ENCODE measurements at regions not wholly inside any gene's neighbourhood (a gene's known extent, or its start where the extent isn't known, plus 50 kb on each side); places are given as distances from the start of the nearest gene placed in this dataset.
"Not testable (repeated sequence)": the region's sequence is repeated elsewhere in the genome, so short reads cannot be mapped to it uniquely, and the experiment has no call there.

DNA sequence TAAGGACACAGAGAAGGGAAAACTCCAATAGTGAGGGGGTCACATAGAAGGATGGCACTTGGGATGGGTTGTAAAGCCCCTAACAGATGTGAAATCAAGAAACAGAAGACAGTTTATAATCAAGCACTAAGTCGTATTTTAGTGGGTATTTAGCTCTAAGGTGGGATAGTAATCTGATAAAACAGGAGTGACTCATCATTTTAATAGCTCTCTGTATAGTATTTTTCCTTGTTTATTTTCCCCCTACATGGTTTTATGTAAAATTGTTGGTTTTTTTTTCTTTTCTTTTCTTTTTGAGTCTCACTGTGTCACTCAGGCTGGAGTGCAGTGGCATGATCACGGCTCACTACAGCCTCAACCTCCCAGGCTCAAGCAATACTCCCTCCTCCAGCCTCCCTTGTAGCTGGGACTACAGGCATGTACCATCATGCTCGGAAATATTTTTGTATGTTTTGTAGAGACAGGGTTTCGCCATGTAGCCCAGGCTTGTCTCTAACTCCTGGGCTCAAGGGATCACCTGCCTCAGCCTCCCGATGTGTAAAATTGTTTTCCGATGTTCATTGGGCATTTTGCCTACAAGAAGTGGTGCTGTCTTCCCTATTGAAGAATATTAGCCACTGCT is 142.6 kb upstream of the SERPINE2 start:
- no peak for DNase-seq (ENCODE audit: extremely low read depth, low read depth)

DNA sequence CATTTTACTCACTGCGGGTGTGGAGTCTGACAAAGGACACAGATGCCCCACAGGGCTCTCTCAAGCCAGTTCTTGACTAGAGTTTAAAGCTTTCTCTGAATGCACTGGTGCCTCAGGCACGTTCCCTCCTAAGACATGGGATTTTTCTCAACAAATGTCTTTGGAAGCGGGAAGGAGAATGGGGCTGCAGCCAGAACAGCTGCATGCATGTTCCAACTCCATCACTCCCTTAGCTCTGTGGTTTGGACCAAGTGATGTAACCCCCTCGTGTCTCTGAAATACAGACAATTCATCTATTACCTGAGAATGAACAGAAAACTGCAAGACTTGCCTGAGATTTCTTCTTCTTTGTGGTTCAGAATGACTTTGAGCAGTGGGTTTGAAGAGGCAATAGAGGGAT is 141.7 kb upstream of the SERPINE2 start:
- DNase-seq (ENCODE audit: extremely low read depth, low read depth): no peak

DNA sequence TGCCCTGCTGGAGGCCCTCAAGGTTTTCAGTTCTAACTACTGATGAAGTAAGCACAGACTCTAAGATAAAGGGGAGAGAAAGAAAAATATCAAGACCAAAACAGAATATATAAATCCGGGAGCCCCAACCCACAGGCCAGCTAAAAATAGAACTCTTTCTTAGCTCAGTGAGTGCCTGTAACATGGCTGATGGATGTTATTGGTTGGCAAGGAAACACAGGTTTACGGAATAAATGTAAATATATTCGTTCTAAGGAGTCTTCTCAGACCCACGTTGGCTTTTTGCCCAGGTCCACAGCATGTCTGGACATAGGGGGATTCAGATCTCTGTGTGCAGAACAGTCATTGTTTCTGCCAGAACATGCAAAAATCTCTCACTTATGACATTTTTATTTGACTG is 139.0 kb upstream of the SERPINE2 start:
- no peak for DNase-seq (ENCODE audit: extremely low read depth, low read depth)

DNA sequence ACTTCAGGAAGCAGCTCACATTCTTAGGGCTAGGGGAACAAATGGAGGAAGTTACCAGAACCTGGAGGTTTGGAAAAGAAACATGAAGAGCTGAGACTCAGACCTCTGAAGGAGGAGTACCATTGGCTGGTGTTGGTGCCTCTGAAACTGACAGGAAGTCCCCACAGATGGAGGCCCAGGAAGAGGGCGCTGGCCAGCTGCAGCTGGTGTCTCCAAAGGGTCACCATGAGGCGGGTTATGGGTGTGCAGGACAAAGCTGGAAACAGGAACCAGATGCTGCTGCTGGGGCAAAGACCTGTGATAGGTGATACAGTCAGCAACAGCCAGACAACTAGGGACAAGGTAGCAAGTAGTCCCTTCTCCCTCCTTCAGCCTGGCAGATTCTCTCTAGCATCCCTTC is 136.5 kb upstream of the SERPINE2 start:
- no peak for DNase-seq (ENCODE audit: extremely low read depth, low read depth)

DNA sequence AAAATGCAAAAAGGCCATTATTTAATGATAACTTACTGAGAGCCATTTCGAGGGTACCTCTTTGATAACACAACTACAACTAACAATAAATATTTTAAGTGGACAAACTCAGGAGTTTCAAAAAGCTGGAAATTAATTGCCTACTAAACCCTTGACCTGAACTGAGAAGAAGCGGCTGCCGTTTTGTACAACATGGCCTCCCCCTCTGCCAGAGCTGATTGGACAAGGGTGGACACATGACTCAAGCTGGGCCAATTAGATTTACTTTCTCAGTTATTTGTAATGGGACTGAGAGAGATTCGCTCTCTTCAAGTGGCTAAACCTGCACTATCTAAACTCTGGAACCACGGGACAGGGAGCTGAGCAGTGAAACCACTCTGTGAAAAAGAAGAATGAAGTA is 135.9 kb upstream of the SERPINE2 start:
- no peak for DNase-seq (ENCODE audit: extremely low read depth, low read depth)

DNA sequence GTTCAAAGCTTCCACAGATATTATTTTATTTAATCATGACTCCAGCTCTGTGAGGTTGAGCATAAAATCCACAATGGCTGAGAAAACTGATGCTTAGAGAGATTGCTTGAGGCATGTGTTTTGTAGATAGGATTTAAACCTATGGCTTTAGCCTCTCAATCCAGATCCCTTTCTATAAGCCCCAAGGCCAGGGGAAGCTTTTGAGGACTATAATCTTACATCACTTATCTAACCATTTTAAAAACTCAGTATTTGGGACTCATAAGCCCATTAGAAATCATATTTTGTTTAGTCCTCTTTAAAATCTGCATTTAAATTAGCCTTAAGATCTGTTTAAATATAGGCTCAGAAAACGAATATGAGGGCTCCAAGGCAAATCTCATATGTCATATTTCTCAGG is 135.4 kb upstream of the SERPINE2 start:
- no peak for DNase-seq (ENCODE audit: extremely low read depth, low read depth)

DNA sequence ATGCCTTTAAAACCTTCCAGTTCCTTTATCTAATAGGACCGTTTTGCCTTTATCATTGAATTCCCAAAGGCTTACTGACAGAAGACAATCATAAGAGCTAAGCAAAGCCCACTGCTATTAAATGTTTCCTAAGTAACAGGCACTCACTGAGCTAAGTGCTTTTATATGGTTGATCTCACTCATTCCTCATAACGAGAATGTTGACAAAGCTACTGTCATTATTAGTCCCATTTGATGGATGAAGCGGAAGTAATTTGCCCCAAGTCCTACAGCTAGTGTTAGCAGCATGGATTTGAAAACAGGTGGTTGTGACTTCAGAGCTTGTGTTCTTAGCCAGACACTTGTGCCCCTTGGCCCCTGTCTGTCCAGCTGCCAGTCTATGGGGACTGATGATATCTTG is 134.8 kb upstream of the SERPINE2 start:
- no peak for DNase-seq (ENCODE audit: extremely low read depth, low read depth)

DNA sequence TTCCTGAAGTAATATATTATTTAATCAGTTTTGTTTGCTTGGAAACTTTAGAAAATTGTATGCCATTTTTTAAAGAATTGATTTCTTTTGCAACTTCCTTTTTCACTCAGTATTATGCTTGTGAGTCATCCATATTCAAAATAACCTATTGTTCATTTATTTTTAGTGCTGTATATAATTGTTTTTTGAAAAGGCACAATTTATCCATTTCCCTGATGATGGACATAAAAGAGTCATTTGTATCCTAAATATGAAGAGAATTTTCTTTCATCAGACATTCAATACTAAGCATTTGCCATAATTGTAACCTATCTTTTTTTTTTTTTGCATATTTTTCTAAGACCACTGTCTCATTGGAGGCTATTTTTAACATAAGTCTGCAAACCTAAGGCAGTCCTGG is 134.1 kb upstream of the SERPINE2 start:
- no peak for DNase-seq (ENCODE audit: extremely low read depth, low read depth)

DNA sequence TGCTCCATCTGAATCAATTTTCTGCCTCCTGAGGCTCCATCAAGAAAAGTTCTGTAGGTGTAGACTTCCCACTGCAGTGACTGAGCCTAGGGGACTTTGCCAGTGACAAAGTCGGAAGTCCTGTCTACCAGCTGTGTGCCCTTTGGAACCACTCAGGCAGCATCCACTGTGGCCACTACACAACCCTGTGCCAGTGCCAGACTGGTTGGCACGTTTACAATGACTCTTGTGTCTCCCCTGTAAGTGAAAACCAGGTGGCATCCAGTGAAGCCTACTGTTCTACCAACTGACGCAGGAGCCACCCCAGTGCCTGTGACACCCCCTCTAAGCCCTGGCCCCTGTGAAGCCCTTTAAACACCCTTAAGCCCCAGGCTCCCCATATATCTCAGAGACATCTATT is 132.1 kb upstream of the SERPINE2 start:
- DNase-seq (ENCODE audit: extremely low read depth, low read depth): no peak

DNA sequence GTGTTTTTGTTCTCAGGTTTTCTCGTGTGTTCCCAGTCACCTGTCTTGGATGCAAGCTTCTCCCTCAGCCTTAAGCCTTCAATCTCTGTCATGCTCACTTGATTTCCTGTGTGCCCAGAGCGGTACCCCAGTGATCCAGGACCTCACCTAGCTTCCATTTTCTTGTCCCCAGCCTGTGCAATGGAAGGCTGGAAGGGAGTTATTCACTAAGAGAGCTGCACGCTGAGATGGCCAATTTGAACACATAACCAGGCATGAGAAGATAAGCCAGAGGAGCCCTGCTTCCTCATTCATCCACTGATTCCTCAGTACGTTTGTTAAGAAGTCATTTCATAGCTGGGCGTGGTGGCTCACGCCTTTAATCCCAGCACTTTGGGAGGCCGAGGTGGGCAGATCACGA is 130.8 kb upstream of the SERPINE2 start:
- DNase-seq (ENCODE audit: extremely low read depth, low read depth): no peak

DNA sequence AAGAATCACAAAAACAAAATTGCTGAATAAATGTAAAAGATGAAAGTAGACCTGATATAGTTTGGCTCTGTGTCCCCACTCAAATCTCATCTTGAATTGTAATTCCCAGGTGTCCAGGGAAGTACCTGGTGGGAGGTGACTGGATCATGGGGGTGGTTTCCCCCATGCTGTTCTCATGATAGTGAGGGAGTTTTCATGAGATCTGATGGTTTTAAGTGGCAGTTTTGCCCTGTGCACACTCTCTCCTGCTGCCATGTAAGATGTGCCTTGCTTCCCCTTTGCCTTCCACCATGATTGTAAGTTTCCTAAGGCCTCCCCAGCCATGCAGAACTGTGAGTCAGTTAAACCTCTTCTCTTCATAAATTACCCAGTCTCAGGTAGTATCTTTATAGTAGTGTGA is 128.7 kb upstream of the SERPINE2 start:
- not testable (repeated sequence) for DNase-seq (ENCODE audit: extremely low read depth, low read depth)

DNA sequence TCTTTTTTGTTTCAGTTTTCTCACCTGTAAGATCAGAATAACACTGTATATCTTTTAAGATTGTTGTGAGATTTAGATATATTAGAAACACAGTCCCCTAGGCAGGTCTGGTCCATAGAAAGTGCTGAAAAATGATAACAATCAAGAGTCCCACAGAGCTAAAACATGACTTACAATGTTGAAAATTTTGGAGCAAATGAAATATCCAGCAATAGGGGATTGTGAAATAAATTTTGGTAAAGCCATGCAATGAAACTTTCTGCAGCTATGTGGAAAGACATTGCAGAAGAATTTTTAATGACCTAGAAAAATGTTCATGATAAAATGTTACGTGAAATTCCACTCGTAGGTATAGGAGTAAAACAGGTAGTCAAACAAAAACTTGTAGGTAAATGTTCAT is 127.6 kb upstream of the SERPINE2 start:
- no peak for DNase-seq (ENCODE audit: extremely low read depth, low read depth)

DNA sequence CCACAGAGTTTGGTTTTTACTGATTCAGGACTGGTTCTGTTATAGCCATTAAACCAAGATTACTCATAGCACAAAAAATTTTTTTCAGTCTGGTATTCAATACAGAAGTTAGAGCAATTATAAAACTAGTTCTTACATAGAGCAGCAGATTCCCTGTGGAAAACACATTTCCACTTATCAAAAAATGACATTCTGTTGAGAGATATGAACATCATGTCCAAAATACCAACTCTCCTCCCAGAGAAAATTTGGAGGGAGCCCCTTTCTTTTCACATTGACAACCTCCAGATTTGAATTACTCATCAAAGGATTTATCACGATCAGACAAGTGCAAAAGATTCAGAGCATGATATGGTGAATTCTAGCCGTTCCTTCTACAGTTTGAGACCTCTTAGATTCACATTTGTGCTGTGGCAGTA is 126.8 kb upstream of the SERPINE2 start:
- no peak for DNase-seq (ENCODE audit: extremely low read depth, low read depth)

DNA sequence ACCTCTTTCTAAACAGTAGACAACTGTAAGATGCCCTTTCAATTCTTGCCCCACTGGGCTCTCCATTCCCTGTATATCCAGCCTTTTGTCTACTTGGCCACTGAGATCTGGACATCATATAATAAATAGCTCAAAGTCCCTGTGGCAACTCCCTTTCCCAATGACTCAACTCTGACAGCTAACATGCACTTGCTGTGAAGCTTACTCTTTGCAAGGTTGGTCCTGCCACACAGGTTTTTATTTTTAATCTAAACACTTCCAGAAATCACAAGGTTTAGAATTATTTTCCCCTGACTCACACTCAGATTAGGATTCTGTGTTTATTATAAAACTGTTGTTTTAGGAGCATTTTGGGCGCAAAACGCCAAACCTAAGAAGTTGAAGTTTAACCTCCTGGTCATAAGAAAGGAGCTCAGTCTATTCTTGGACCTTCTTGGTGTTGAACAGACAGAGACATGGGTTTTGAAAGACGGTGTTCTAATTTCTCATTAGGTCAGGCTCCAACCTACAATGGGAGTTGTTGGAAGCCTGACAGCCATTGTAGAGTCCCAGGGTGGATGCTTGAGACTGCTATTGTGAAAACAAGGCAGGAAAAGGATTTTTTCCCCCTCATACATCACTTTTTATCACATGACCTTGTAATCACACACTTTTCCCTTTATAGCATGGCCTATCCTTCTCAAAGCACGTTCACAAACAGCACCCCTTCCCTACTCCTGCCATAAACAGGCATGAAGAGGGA is 124.7 kb upstream of the SERPINE2 start:
- DNase-seq (ENCODE audit: extremely low read depth, low read depth): no peak

DNA sequence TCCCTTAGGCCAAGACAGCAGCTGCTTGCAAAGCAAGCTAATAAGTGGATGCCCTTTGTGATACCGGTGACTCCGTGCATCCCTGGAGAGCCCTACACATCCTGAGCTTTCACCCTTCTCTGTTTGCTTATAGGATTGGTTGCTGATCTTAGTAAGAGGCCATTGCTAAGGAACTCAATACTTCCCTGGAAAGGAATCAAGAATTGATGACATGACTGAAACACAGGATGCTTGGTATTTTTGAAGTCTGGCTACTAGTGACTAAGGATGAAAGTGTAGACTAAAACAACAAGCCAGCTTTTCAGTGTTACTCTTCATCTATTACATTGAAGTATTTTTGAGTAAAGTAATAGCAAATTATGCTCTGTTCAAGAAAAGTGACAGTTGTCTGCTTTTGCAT is 123.0 kb upstream of the SERPINE2 start:
- DNase-seq (ENCODE audit: extremely low read depth, low read depth): no peak

DNA sequence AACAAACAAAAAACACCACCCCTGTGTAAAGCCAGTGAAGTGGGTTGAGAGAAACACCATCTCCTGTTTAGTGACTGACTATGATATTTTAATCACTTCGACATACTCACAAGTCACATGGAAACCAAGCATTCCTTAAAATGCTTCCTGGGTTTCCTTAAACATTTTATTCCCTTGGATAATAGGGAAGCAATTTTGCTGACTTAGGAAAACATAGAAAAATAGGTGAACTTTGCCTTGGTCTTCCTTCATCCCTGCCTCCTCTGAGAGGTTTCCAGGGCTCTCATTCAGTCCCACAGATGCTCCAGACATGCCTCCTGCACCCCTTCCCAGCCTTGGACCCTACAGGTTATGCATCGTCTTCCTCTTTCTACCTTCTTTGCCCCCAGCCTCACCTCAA is 122.6 kb upstream of the SERPINE2 start:
- DNase-seq (ENCODE audit: extremely low read depth, low read depth): no peak

DNA sequence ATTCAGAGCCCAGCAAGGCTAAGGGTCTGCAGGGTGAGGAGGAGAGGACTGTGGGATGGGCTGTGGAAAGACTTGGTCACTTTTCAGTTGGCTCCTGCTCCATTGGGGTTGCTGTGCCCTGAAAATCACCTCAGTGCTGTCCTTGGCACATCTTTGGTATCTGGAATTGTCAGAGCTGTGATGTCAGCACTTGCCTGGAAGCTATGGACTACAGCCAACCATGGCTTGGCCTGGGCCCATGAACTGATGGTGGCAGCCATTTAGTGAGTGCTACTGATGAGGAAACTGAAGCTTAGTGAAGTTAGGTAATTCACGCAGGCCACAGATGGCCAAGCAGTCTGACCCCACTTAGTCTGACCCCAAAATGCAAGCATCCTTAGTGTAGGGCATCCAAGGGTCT is 121.8 kb upstream of the SERPINE2 start:
- no peak for DNase-seq (ENCODE audit: extremely low read depth, low read depth)

DNA sequence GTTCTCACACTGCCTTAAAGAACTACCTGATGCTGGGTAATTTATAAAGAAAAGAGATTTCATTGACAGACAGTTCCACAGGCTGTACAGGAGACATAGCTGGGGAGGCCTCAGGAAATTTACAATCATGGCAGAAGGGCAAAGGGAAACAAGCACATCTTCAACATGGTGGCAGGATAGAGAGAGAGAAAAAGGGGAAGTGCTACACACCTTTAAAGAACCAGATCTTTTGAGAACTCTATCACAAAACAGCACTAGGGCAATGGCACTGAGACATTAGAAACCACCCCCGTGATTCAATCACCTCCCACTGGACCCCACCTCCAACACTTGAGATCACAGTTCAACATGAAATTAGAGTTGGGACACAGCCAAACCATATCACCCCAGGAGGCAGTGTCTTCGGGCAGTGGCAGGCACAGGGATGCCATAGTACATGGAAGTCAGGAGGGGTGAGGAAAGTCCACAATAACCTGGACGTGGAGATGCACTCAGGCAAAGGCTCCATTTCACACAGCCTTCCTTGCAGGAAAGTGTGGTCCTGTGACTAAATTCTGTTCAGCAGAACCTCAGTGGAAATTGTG is 120.4 kb upstream of the SERPINE2 start:
- no peak for DNase-seq (ENCODE audit: extremely low read depth, low read depth)

DNA sequence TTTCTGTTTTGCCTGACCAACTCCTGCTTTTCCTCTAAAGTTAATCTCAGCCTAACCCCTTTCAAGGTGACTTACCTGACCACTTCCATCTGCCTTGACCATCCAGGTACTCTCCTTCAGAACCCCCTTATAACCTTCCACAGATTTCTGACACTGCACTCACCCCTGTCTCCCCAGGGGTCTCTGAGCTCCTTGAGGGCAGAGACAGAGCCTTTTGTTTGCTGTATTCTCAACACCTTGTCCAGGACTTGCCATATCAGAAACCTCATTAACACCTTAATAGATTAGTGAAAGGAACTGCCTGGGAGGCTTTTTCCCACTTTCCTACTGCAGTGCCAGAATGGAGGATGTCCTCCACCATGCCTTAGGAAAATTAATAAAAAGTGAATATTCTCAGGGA is 119.7 kb upstream of the SERPINE2 start:
- no peak for DNase-seq (ENCODE audit: extremely low read depth, low read depth)

DNA sequence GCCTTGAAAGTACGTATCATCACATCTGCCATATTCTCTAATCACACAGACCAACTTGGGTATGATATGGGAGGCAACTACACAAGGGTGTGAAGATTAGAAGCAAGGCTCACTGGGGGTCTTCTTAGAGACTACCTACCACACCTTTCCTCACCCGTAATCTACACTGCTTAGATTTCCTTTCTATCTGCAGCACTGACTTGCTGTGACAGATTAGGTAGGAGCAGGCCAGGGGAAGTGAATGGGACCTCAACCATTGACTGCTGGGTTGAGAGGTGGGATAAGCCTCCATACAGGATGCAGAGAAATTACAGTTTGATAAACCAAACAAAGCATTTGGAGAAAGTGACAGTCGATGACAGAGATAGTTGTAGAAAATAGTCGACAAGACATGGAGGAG is 119.0 kb upstream of the SERPINE2 start:
- DNase-seq (ENCODE audit: extremely low read depth, low read depth): no peak

DNA sequence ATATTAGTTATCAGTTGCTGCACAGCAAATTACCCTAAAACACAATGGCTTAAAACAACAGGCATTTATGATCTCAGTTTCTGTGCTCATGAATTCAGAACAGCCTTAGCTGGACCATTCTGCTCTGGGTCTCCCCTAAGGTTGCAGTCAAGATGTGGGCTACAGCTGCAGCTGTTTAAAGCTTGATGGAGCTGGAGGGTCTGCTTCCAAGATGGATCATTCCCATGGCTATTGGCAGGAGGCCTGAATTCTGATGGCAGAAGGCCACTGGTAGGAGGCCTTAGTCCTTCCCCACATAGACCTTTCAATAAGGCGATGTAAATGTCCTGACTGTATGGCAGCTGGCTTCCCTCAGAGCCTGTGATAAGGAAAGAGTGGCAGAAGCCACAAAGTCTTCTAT is 118.6 kb upstream of the SERPINE2 start:
- no peak for DNase-seq (ENCODE audit: extremely low read depth, low read depth)

DNA sequence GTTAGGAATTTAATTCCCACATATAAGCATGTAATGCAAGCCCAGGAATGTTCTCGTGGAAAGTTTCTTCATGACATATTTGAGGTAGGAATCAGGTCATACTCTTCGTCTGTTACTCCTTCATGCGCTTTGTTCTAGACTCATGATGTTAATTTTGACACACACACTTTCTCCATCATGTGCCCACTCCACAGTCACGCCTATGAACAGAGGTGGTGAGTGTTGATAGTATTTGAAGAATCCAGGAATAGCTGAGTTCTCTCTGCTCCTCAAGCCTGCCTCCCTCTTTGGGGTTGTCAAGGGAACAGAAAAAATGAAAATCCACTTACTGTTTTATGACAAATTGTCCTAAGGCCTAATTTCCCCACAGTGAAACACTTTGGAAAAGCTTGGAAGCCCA is 117.3 kb upstream of the SERPINE2 start:
- DNase-seq (ENCODE audit: extremely low read depth, low read depth): no peak
